Astrocyte (in vitro differentiated cells and primary cell): ENCODE measurements at regions not wholly inside any gene's neighbourhood (a gene's known extent, or its start where the extent isn't known, plus 50 kb on each side); places are given as distances from the start of the nearest gene placed in this dataset.

Experiments
- DNase-seq: peaks from one replicate; pipeline ENCODE4 v3.0.0-alpha.2; 2010; ENCODE audit warnings: low read depth
- FAIRE-seq: peaks from 2 replicates; lab custom pipeline; 2011; peaks lifted over from hg19 to GRCh38; lab: Jason Lieb, UNC
- H2AFZ ChIP-seq: 2 replicates; pipeline ENCODE4 v1.6.0; 2012; ENCODE audit warnings: low read depth, low read length, inconsistent platforms
- H3K27ac ChIP-seq: 2 replicates; pipeline ENCODE4 v1.5.1; 2011; ENCODE audit warnings: low read depth, low read length, inconsistent platforms
- H3K27me3 ChIP-seq: 2 replicates; pipeline ENCODE4 v1.6.0; 2011; ENCODE audit warnings: low read length, inconsistent platforms; ENCODE audit not compliant: insufficient read depth
- H3K36me3 ChIP-seq: 2 replicates; pipeline ENCODE4 v1.5.1; 2011; ENCODE audit warnings: low read length, inconsistent platforms; ENCODE audit not compliant: insufficient read depth
- H3K4me1 ChIP-seq: 2 replicates; pipeline ENCODE4 v1.5.1; 2011; ENCODE audit warnings: low read length, inconsistent platforms; ENCODE audit not compliant: insufficient read depth
- H3K4me2 ChIP-seq: 2 replicates; pipeline ENCODE4 v1.6.0; 2012; ENCODE audit warnings: low read length, inconsistent platforms
- H3K4me3 ChIP-seq: 2 replicates; pipeline ENCODE4 v1.5.1; 2011; ENCODE audit warnings: low read depth, mild to moderate bottlenecking, low read length, inconsistent platforms; ENCODE audit not compliant: insufficient read depth
- H3K79me2 ChIP-seq: 2 replicates; pipeline ENCODE4 v1.6.0; 2012; ENCODE audit warnings: mild to moderate bottlenecking, low read length, inconsistent platforms; ENCODE audit not compliant: insufficient read depth
- H3K9ac ChIP-seq: 2 replicates; pipeline ENCODE4 v1.6.0; 2012; ENCODE audit warnings: mild to moderate bottlenecking, low read length, inconsistent platforms
- H3K9me3 ChIP-seq: 2 replicates; pipeline ENCODE4 v1.5.1; 2012; ENCODE audit warnings: low read depth, mild to moderate bottlenecking, low read length, inconsistent platforms; ENCODE audit not compliant: insufficient read depth
- H4K20me1 ChIP-seq: 2 replicates; pipeline ENCODE4 v1.6.0; 2012; ENCODE audit warnings: low read length, inconsistent platforms; ENCODE audit not compliant: insufficient read depth
- H3K27ac Mint-ChIP-seq: one replicate; pipeline ENCODE4 v1.8.0; 2021; ENCODE audit warnings: mild to moderate bottlenecking, mixed read lengths; ENCODE audit not compliant: unreplicated experiment
- H3K27me3 Mint-ChIP-seq: one replicate; pipeline ENCODE4 v1.8.0; 2021; ENCODE audit warnings: low read depth, mixed read lengths; ENCODE audit not compliant: unreplicated experiment
- H3K36me3 Mint-ChIP-seq: one replicate; pipeline ENCODE4 v1.8.0; 2021; ENCODE audit warnings: low read depth, mixed read lengths; ENCODE audit not compliant: unreplicated experiment
- H3K4me1 Mint-ChIP-seq: one replicate; pipeline ENCODE4 v1.8.0; 2021; ENCODE audit warnings: low read depth, mixed read lengths; ENCODE audit not compliant: unreplicated experiment
- H3K4me3 Mint-ChIP-seq: one replicate; pipeline ENCODE4 v1.8.0; 2021; ENCODE audit warnings: mild to moderate bottlenecking, moderate library complexity, mixed read lengths; ENCODE audit not compliant: unreplicated experiment
- H3K9me3 Mint-ChIP-seq: one replicate; pipeline ENCODE4 v1.8.0; 2021; ENCODE audit warnings: mild to moderate bottlenecking, mixed read lengths; ENCODE audit not compliant: unreplicated experiment
- CTCF ChIP-seq: IDR thresholded peaks from 2 replicates; pipeline ENCODE4 v1.5.1; 2011; ENCODE audit warnings: low read depth, mild to moderate bottlenecking, inconsistent platforms, low read length, moderate library complexity; ENCODE audit not compliant: insufficient read depth
- EZH2 ChIP-seq: IDR thresholded peaks from 2 replicates; pipeline ENCODE4 v1.6.1; 2012; ENCODE audit warnings: mild to moderate bottlenecking, low read length, inconsistent platforms; ENCODE audit not compliant: insufficient read depth

- Mint-ChIP-seq H3K36me3 (no peaks in the 10 kb centered on the region), H3K4me3 (no peak overlapping the region), H3K27ac (no peak overlapping the region), H3K9me3 (peaks cover 3% of the 10 kb centered on the region), H3K27me3 (no peaks in the 10 kb centered on the region), H3K4me1 (peaks cover 11% of the 10 kb centered on the region)
- Histone ChIP-seq H3K9ac (no peak overlapping the region), H4K20me1 (no peaks in the 10 kb centered on the region), H3K4me3 (no peak overlapping the region), H2AFZ (no peak overlapping the region), H3K9me3 (no peaks in the 10 kb centered on the region), H3K27me3 (no peaks in the 10 kb centered on the region), H3K27ac (no peak overlapping the region), H3K4me1 (no peaks in the 10 kb centered on the region), H3K36me3 (no peaks in the 10 kb centered on the region), H3K79me2 (no peaks in the 10 kb centered on the region), H3K4me2 (no peak overlapping the region)
- FAIRE-seq = no peak
- no peak for DNase-seq
- TF ChIP-seq EZH2 = no peak
- TF ChIP-seq CTCF = no peak
Observed at GRCh38 chr7:32170838-32171237, 100.6 kb upstream of the PDE1C start.

GRCh38 chr7:32169228-32169627 lies 99.0 kb upstream of the PDE1C start:
- FAIRE-seq (no peak), DNase-seq (peak; percentile 11)
- Histone ChIP-seq H3K4me2 (no peak overlapping the region), H3K27me3 (no peaks in the 10 kb centered on the region), H3K36me3 (no peaks in the 10 kb centered on the region), H4K20me1 (no peaks in the 10 kb centered on the region), H2AFZ (no peak overlapping the region), H3K27ac (no peak overlapping the region), H3K79me2 (no peaks in the 10 kb centered on the region), H3K9me3 (no peaks in the 10 kb centered on the region), H3K4me1 (peaks cover 3% of the 10 kb centered on the region), H3K4me3 (no peak overlapping the region), H3K9ac (no peak overlapping the region)
- H3K9me3 Mint-ChIP-seq = peaks cover 3% of the 10 kb centered on the region
- no peak overlapping the region for H3K4me3 Mint-ChIP-seq
- TF ChIP-seq EZH2 = no peak
- TF ChIP-seq CTCF = no peak
- H3K4me1 Mint-ChIP-seq = peaks cover 17% of the 10 kb centered on the region
- H3K36me3 Mint-ChIP-seq = no peaks in the 10 kb centered on the region
- H3K27ac Mint-ChIP-seq = no peak overlapping the region
- H3K27me3 Mint-ChIP-seq = no peaks in the 10 kb centered on the region

- Mint-ChIP-seq H3K27me3 (no peaks in the 10 kb centered on the region), H3K9me3 (peaks cover 3% of the 10 kb centered on the region), H3K4me3 (no peak overlapping the region), H3K27ac (no peak overlapping the region), H3K4me1 (peaks cover 30% of the 10 kb centered on the region), H3K36me3 (no peaks in the 10 kb centered on the region)
- no peak overlapping the region for H3K4me3 ChIP-seq
- H3K9ac ChIP-seq = no peak overlapping the region
- no peak overlapping the region for H2AFZ ChIP-seq
- no peak overlapping the region for H3K4me2 ChIP-seq
- H3K79me2 ChIP-seq = no peaks in the 10 kb centered on the region
- peaks cover 17% of the 10 kb centered on the region for H3K4me1 ChIP-seq
- H3K27me3 ChIP-seq = no peaks in the 10 kb centered on the region
- H3K27ac ChIP-seq = no peak overlapping the region
- no peaks in the 10 kb centered on the region for H3K9me3 ChIP-seq
- FAIRE-seq = no peak
- DNase-seq = no peak
- H3K36me3 ChIP-seq = no peaks in the 10 kb centered on the region
- TF ChIP-seq CTCF = no peak
- no peak for TF ChIP-seq EZH2
- no peaks in the 10 kb centered on the region for H4K20me1 ChIP-seq
Observed at GRCh38 chr7:32167815-32168214, 97.6 kb upstream of the PDE1C start.
